ENCODE measurements at regions not wholly inside any gene's neighbourhood (a gene's known extent, or its start where the extent isn't known, plus 50 kb on each side); places are given as distances from the start of the nearest gene placed in this dataset.

- no peak for TF ChIP-seq CTCF (conservative IDR thresholded peaks at IDR 0.05; ENCODE audit: control insufficient read depth, insufficient read depth, low read depth, low read length)
- H3K4me3 ChIP-seq (ENCODE audit: control insufficient read depth, low read depth, low read length): no peak overlapping the region
- no peak for DNase-seq (ENCODE audit: low read depth)
Measured at GRCh38 chr10:88023676-88024075, 160.3 kb downstream of the PTEN start.

- no peak overlapping the region for H3K4me3 ChIP-seq (ENCODE audit: control insufficient read depth, low read depth, low read length)
- DNase-seq (ENCODE audit: low read depth): no peak
- no peak for TF ChIP-seq CTCF (conservative IDR thresholded peaks at IDR 0.05; ENCODE audit: control insufficient read depth, insufficient read depth, low read depth, low read length)
Measured at GRCh38 chr10:88026031-88026430, 162.6 kb downstream of the PTEN start.

GRCh38 chr10:88027570-88027969 lies 164.1 kb downstream of the PTEN start:
- no peak for DNase-seq (ENCODE audit: low read depth)
- no peak for TF ChIP-seq CTCF (conservative IDR thresholded peaks at IDR 0.05; ENCODE audit: control insufficient read depth, insufficient read depth, low read depth, low read length)
- no peak overlapping the region for H3K4me3 ChIP-seq (ENCODE audit: control insufficient read depth, low read depth, low read length)

- TF ChIP-seq CTCF (conservative IDR thresholded peaks at IDR 0.05; ENCODE audit: control insufficient read depth, insufficient read depth, low read depth, low read length): no peak
- no peak for DNase-seq (ENCODE audit: low read depth)
- H3K4me3 ChIP-seq (ENCODE audit: control insufficient read depth, low read depth, low read length): no peak overlapping the region
Measured at GRCh38 chr10:88028072-88028471, 164.6 kb downstream of the PTEN start.

GRCh38 chr10:88028654-88029053 lies 165.2 kb downstream of the PTEN start:
- DNase-seq (ENCODE audit: low read depth): no peak
- TF ChIP-seq CTCF (conservative IDR thresholded peaks at IDR 0.05; ENCODE audit: control insufficient read depth, insufficient read depth, low read depth, low read length): no peak
- no peak overlapping the region for H3K4me3 ChIP-seq (ENCODE audit: control insufficient read depth, low read depth, low read length)

GRCh38 chr10:88032566-88032965 lies 169.1 kb downstream of the PTEN start:
- peak; percentile 83 for DNase-seq (ENCODE audit: low read depth)
- TF ChIP-seq CTCF (conservative IDR thresholded peaks at IDR 0.05; ENCODE audit: control insufficient read depth, insufficient read depth, low read depth, low read length): no peak
- no peak overlapping the region for H3K4me3 ChIP-seq (ENCODE audit: control insufficient read depth, low read depth, low read length)

- TF ChIP-seq CTCF (conservative IDR thresholded peaks at IDR 0.05; ENCODE audit: control insufficient read depth, insufficient read depth, low read depth, low read length): no peak
- H3K4me3 ChIP-seq (ENCODE audit: control insufficient read depth, low read depth, low read length): no peak overlapping the region
- DNase-seq (ENCODE audit: low read depth): no peak
Measured at GRCh38 chr10:88033385-88033784, 170.0 kb downstream of the PTEN start.
